ENCODE measurements at regions not wholly inside any gene's neighbourhood (a gene's known extent, or its start where the extent isn't known, plus 50 kb on each side); places are given as distances from the start of the nearest gene placed in this dataset.
"Not testable (repeated sequence)": the region's sequence is repeated elsewhere in the genome, so short reads cannot be mapped to it uniquely, and the experiment has no call there.

GRCh38 chr2:242054406-242054805, 184.9 kb downstream of the RTP5 start:
- DNase-seq = no peak

- no peak for DNase-seq
Observed at GRCh38 chr2:242054881-242055801, 185.6 kb downstream of the RTP5 start.

- DNase-seq = no peak
Observed at GRCh38 chr2:242056026-242056425, 186.5 kb downstream of the RTP5 start.

- no peak for DNase-seq
Observed at GRCh38 chr2:242056785-242057184, 187.3 kb downstream of the RTP5 start.

- DNase-seq = no peak
Observed at GRCh38 chr2:242057379-242058040, 188.0 kb downstream of the RTP5 start.

- no peak for DNase-seq
Observed at GRCh38 chr2:242058116-242058680, 188.7 kb downstream of the RTP5 start.

GRCh38 chr2:242059566-242059965, 190.0 kb downstream of the RTP5 start:
- no peak for DNase-seq

- no peak for DNase-seq
Observed at GRCh38 chr2:242060212-242060835, 190.8 kb downstream of the RTP5 start.

GRCh38 chr2:242061930-242062329, 192.4 kb downstream of the RTP5 start:
- not testable (repeated sequence) for DNase-seq

- DNase-seq = no peak
Observed at GRCh38 chr2:242063436-242063835, 193.9 kb downstream of the RTP5 start.

GRCh38 chr2:242063850-242064249, 194.3 kb downstream of the RTP5 start:
- no peak for DNase-seq

- DNase-seq = no peak
Observed at GRCh38 chr2:242064364-242065250, 195.1 kb downstream of the RTP5 start.

GRCh38 chr2:242065426-242065825, 195.9 kb downstream of the RTP5 start:
- DNase-seq = no peak

GRCh38 chr2:242069018-242069417, 199.5 kb downstream of the RTP5 start:
- no peak for DNase-seq

- DNase-seq = not testable (repeated sequence)
Observed at GRCh38 chr2:242069938-242070395, 200.4 kb downstream of the RTP5 start.

- DNase-seq = not testable (repeated sequence)
Observed at GRCh38 chr2:242070726-242071125, 201.2 kb downstream of the RTP5 start.

GRCh38 chr2:242071377-242071776, 201.8 kb downstream of the RTP5 start:
- DNase-seq = not testable (repeated sequence)

GRCh38 chr2:242071936-242072335, 202.4 kb downstream of the RTP5 start:
- DNase-seq = not testable (repeated sequence)

- DNase-seq = no peak
Observed at GRCh38 chr2:242075168-242075567, 205.6 kb downstream of the RTP5 start.

GRCh38 chr2:242075696-242076095, 206.2 kb downstream of the RTP5 start:
- DNase-seq = no peak

- not testable (repeated sequence) for DNase-seq
Observed at GRCh38 chr2:242076184-242076583, 206.7 kb downstream of the RTP5 start.

- DNase-seq = not testable (repeated sequence)
Observed at GRCh38 chr2:242078426-242078825, 208.9 kb downstream of the RTP5 start.

Measured in midbrain (tissue), 1 donor.